ENCODE measurements at regions not wholly inside any gene's neighbourhood (a gene's known extent, or its start where the extent isn't known, plus 50 kb on each side); places are given as distances from the start of the nearest gene placed in this dataset.

DNA sequence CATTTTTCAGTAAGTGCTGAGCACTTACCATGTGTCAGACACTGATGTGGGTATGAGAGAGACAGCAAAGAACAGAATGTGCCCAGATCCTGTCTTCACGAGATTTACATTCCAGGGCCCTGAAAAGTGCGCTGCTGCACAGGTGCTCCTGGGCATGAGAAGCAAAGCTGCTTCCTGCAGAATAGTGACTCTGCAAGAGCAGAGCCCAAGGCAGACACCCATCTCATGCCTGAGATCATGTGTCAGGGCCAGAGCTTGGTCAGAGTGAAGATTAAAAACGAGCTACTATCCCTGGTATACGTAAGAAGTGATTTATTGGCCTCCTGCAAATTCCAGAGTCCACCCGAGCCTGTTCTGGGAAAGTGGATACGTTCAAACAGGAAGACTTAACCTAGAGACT, 824.4 kb downstream of the GRID1 start:
- DNase-seq (ENCODE audit: low read depth, low spot score), result peak; percentile 40

GRCh38 chr10:85542936-85543730, 823.5 kb downstream of the GRID1 start:
- peak; percentile 86 for DNase-seq (ENCODE audit: low read depth, low spot score)

DNA sequence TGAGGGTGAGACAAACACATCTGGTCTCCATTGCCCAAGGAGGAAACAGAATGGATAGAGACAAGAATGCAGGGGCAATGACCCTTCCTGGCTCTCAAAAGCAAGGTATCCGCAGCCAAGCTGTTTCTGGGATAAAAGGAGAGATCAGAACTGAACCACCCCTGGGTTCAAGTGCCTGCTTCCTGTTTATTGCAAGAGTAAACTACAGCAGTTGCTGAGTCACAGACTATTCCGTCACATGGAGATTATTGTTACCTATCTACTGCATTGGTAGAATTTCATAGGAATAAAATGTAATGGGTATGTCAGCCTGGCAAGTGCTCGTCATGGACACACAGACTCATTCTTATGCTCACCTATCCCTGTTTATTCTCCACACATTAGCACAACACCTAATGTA, 821.6 kb downstream of the GRID1 start:
- DNase-seq (ENCODE audit: low read depth, low spot score), result no peak

DNA sequence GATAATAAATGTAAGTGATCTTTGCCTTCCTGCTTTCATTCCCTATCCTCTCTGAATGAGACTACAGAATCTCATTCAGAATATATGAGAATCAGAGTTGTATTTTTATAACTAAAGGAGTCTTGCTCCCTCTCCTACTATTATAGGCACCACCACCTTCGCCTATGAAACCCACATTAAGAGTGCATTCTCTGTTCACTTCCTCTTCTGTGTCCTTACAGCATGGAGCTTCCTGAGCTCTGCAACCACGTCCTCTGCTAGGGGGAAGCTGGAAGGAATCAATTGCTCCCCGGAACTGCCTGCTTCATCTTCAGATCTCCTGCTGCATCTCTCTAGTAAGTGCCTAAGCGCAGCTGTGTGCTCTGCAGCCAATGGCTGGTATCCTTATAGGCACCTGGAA, 820.7 kb downstream of the GRID1 start:
- no peak for DNase-seq (ENCODE audit: low read depth, low spot score)

DNA sequence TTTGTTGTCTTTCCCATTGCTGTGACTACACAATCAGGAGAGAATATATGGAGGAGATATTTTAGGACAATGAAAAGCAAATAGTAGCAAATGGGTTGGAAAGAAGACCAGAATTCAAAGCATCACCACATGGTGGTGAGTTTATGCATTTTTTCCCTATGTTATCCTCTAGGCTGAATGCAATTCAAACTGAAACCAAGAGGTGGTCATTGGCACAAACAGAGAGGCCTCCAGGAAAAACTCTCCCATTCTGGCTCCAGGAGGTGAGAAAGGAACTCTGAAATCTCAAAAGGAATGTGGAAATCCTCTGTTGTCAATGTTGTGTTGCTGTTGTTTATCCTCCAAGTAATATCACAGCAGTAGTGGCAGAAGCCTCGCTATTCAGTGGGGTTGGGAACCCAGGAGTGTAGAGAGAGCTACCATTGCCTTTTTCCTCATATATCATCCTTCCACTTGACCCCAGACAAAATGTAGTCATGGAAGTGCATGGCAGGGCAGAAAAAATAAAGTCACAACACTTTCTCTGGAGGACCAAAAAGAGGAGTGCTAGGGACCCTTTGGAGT, 819.1 kb downstream of the GRID1 start:
- no peak for DNase-seq (ENCODE audit: low read depth, low spot score)

DNA sequence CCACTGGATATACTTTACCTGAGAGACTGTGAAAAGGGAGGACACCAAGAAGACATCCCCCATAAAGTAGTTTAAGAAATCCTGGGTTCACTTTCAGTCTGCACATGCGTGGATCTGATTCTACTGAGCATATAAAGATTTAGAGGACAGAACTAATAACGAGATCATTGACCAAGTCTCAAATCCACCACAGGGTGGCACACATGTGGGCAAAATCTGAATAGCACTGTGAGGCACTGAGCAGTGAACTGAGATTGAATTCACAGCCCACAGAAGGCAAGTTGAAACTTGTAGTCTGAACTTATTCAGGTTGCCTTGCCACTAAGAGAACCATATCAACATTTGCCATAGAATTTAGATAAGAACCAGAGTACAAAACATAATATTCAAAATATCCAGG, 818.6 kb downstream of the GRID1 start:
- peak; percentile 7 for DNase-seq (ENCODE audit: low read depth, low spot score)
